Panc1 (cell line): ENCODE measurements at regions not wholly inside any gene's neighbourhood (a gene's known extent, or its start where the extent isn't known, plus 50 kb on each side); places are given as distances from the start of the nearest gene placed in this dataset.

Experiments used
- ATAC-seq: fragments of 200-7000 bp; cut with Tn5 transposase; 2 replicates; pipeline ENCODE4 v1.9.1; 2020; ENCODE audit warnings: mild to moderate bottlenecking, moderate library complexity
- BruUV-seq: library from RNA; stranded (reverse); fragments of 400-500 nt; replicated peaks from 2 replicates; lab custom pipeline; 2021; lab: Mats Ljungman, UMichigan
- CTCF ChIA-PET: fragments of 300-600 bp; sonication (Branson Sonifier 250); formaldehyde crosslinking; loops from one replicate; lab custom pipeline; 2022; ENCODE audit warnings: antibody characterized with exemption; lab: Charles Lee
- POLR2A ChIA-PET: fragments of 300-600 bp; sonication (Branson Sonifier 250); formaldehyde crosslinking; loops from one replicate; lab custom pipeline; 2022; ENCODE audit warnings: antibody characterized with exemption; lab: Charles Lee
- DNase-seq: peaks from one replicate; pipeline ENCODE4 v3.0.0-alpha.2; 2010; ENCODE audit warnings: low read depth, low spot score
- H3K27ac ChIP-seq: 2 replicates; pipeline ENCODE4 v1.5.1; 2011; ENCODE audit warnings: mild to moderate bottlenecking, low read length, inconsistent platforms
- H3K27me3 ChIP-seq: fragments of 200-500 bp; sonication (Bioruptor generic); 2 replicates; pipeline ENCODE4 v1.6.0; 2014; ENCODE audit warnings: low read length, inconsistent platforms; ENCODE audit not compliant: control insufficient read depth, insufficient read depth
- H3K36me3 ChIP-seq: fragments of 200-500 bp; sonication (Bioruptor generic); 2 replicates; pipeline ENCODE4 v1.5.1; 2014; ENCODE audit warnings: inconsistent platforms, mild to moderate bottlenecking, low read length, moderate library complexity; ENCODE audit not compliant: control insufficient read depth, insufficient read depth
- H3K4me1 ChIP-seq: 2 replicates; pipeline ENCODE4 v1.5.1; 2011; ENCODE audit warnings: inconsistent platforms, mild to moderate bottlenecking, low read length, moderate library complexity; ENCODE audit not compliant: control insufficient read depth, insufficient read depth
- H3K4me3 ChIP-seq, 2 experiments: 2 replicates each; pipeline ENCODE4 v1.5.1; 2011 to 2012; ENCODE audit warnings: low read depth in 2 of 2, low read length in 2 of 2, mild to moderate bottlenecking in 2 of 2, inconsistent platforms in 1 of 2, moderate library complexity in 1 of 2
- H3K9me3 ChIP-seq: fragments of 200-500 bp; sonication (Bioruptor generic); 2 replicates; pipeline ENCODE4 v1.5.1; 2014; ENCODE audit warnings: low read depth, mild to moderate bottlenecking, inconsistent platforms, low read length, moderate library complexity; ENCODE audit not compliant: control insufficient read depth, insufficient read depth
- CTCF ChIP-seq: fragments of 450-650 bp; IDR thresholded peaks from 2 replicates; pipeline ENCODE4 v1.5.1; 2017; ENCODE audit warnings: mild to moderate bottlenecking
- POLR2AphosphoS5 ChIP-seq: IDR thresholded peaks from 2 replicates; pipeline ENCODE4 v1.6.1; 2012; ENCODE audit warnings: mild to moderate bottlenecking, low read depth, low read length, moderate library complexity
- REST ChIP-seq, 2 experiments: IDR thresholded peaks; 2 replicates each; pipeline ENCODE4 v1.6.1; 2011 to 2012; ENCODE audit warnings: low read depth in 2 of 2, control low read depth in 1 of 2, low read length in 1 of 2, mild to moderate bottlenecking in 1 of 2, moderate library complexity in 1 of 2; ENCODE audit not compliant: insufficient read depth in 1 of 2
- SIN3A ChIP-seq: IDR thresholded peaks from 2 replicates; pipeline ENCODE4 v1.6.1; 2012; ENCODE audit warnings: low read depth, mild to moderate bottlenecking, low read length, moderate library complexity, borderline replicate concordance; ENCODE audit not compliant: insufficient read depth
- TCF7L2 ChIP-seq: IDR thresholded peaks from 2 replicates; pipeline ENCODE4 v1.6.1; 2011; ENCODE audit warnings: mild to moderate bottlenecking, low read depth, low read length, inconsistent platforms
- in situ Hi-C: cut with HindIII; loops from 2 replicates; pipeline ENCODE4 v1.10.0; 2016; ENCODE audit warnings: low sequenced_read_pairs, low pct_unique_long_range_greater_than_20kb
- intact Hi-C: fragments of 100-400 bp; cut with micrococcal nuclease; formaldehyde crosslinking; loops from one replicate; pipeline ENCODE4 v1.10.0; 2022; ENCODE audit not compliant: unreplicated experiment

- H3K27me3 ChIP-seq, result no peaks in the 10 kb centered on the region; the same call in 1 of the 2 replicates
- no TSS peak for BruUV-seq
- H3K4me3 ChIP-seq, result no peak overlapping the region
- TF ChIP-seq REST (IDR thresholded peaks at IDR 0.05; ENCODE audit: insufficient read depth in 1 of 2, low read depth in 2 of 2, low read length in 1 of 2), result no peak
- TF ChIP-seq TCF7L2, result no peak
- TF ChIP-seq POLR2AphosphoS5, result no peak
- no peak for TF ChIP-seq CTCF
- intact Hi-C loops (no loop called here), in situ Hi-C loops (no loop called here)
- ChIA-PET CTCF (no interaction called here), POLR2A (interaction anchor here (0.5 kb wide), 1 partner anchor 29 kb away, joined by 4 read pairs; no protein-coding TSS in a partner anchor)
- H3K36me3 ChIP-seq, result no peaks in the 10 kb centered on the region
- no peak for DNase-seq
- H3K9me3 ChIP-seq, result no peaks in the 10 kb centered on the region
- H3K4me1 ChIP-seq, result no peaks in the 10 kb centered on the region
- ATAC-seq, result no peak
- no peak overlapping the region for H3K27ac ChIP-seq
Observed at GRCh38 chr12:113693693-113694092, 222.0 kb upstream of the LHX5 start.

GRCh38 chr12:113689047-113689610 lies 217.5 kb upstream of the LHX5 start:
- intact Hi-C loops, result no loop called here
- TF ChIP-seq POLR2AphosphoS5 (no peak), CTCF (no peak), SIN3A (no peak), REST (IDR thresholded peaks at IDR 0.05; ENCODE audit: insufficient read depth in 1 of 2, low read depth in 2 of 2, low read length in 1 of 2) (no peak), TCF7L2 (no peak)
- Histone ChIP-seq H3K36me3 (no peaks in the 10 kb centered on the region), H3K4me3 (no peak overlapping the region), H3K27ac (no peak overlapping the region), H3K27me3 (no peaks in the 10 kb centered on the region; the same call in 1 of the 2 replicates), H3K9me3 (no peaks in the 10 kb centered on the region), H3K4me1 (no peaks in the 10 kb centered on the region)
- no TSS peak for BruUV-seq
- POLR2A ChIA-PET, result no interaction called here
- in situ Hi-C loops, result no loop called here
- no peak for ATAC-seq
- DNase-seq, result no peak
- CTCF ChIA-PET, result no interaction called here
